ENCODE measurements at regions not wholly inside any gene's neighbourhood (a gene's known extent, or its start where the extent isn't known, plus 50 kb on each side); places are given as distances from the start of the nearest gene placed in this dataset.

GRCh38 chr2:42879121-42879705 lies 86.8 kb upstream of the HAAO start:
- no peaks in the 10 kb centered on the region for H3K9me3 ChIP-seq (ENCODE audit: control insufficient read depth in 4 of 4, low read length in 3 of 4)
- H3K4me1 ChIP-seq (ENCODE audit: control insufficient read depth in 4 of 4, insufficient read depth in 4 of 4, low read length in 3 of 4): no peaks in the 10 kb centered on the region
- no peak overlapping the region for H3K4me3 ChIP-seq (ENCODE audit: low read depth in 1 of 3, low read length in 3 of 3)
- H3K9ac ChIP-seq (ENCODE audit: low read depth in 1 of 2, low read length in 2 of 2): no peak overlapping the region
- 72% methylated on average over 6 of the region's 6 CpGs for WGBS
- H3K27ac ChIP-seq (ENCODE audit: low read depth in 1 of 2, low read length in 2 of 2): peak overlapping the region in 1 of 2 donors; percentile 36
- H3K27me3 ChIP-seq (ENCODE audit: control insufficient read depth in 4 of 4, insufficient read depth in 4 of 4, low read length in 3 of 4): no peaks in the 10 kb centered on the region
- DNase-seq (ENCODE audit: low spot score): no peak
- TF ChIP-seq, protein P1, sequence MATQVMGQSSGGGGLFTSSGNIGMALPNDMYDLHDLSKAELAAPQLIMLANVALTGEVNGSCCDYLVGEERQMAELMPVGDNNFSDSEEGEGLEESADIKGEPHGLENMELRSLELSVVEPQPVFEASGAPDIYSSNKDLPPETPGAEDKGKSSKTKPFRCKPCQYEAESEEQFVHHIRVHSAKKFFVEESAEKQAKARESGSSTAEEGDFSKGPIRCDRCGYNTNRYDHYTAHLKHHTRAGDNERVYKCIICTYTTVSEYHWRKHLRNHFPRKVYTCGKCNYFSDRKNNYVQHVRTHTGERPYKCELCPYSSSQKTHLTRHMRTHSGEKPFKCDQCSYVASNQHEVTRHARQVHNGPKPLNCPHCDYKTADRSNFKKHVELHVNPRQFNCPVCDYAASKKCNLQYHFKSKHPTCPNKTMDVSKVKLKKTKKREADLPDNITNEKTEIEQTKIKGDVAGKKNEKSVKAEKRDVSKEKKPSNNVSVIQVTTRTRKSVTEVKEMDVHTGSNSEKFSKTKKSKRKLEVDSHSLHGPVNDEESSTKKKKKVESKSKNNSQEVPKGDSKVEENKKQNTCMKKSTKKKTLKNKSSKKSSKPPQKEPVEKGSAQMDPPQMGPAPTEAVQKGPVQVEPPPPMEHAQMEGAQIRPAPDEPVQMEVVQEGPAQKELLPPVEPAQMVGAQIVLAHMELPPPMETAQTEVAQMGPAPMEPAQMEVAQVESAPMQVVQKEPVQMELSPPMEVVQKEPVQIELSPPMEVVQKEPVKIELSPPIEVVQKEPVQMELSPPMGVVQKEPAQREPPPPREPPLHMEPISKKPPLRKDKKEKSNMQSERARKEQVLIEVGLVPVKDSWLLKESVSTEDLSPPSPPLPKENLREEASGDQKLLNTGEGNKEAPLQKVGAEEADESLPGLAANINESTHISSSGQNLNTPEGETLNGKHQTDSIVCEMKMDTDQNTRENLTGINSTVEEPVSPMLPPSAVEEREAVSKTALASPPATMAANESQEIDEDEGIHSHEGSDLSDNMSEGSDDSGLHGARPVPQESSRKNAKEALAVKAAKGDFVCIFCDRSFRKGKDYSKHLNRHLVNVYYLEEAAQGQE (IDR thresholded peaks at IDR 0.05): no peak
- TF ChIP-seq HNF4A (conservative IDR thresholded peaks at IDR 0.05): no peak
- TF ChIP-seq SP1 (IDR thresholded peaks at IDR 0.05): no peak
- TF ChIP-seq RXRA (IDR thresholded peaks at IDR 0.05): no peak
- TF ChIP-seq FOXA1 (IDR thresholded peaks at IDR 0.05): no peak
- TF ChIP-seq, protein P2, sequence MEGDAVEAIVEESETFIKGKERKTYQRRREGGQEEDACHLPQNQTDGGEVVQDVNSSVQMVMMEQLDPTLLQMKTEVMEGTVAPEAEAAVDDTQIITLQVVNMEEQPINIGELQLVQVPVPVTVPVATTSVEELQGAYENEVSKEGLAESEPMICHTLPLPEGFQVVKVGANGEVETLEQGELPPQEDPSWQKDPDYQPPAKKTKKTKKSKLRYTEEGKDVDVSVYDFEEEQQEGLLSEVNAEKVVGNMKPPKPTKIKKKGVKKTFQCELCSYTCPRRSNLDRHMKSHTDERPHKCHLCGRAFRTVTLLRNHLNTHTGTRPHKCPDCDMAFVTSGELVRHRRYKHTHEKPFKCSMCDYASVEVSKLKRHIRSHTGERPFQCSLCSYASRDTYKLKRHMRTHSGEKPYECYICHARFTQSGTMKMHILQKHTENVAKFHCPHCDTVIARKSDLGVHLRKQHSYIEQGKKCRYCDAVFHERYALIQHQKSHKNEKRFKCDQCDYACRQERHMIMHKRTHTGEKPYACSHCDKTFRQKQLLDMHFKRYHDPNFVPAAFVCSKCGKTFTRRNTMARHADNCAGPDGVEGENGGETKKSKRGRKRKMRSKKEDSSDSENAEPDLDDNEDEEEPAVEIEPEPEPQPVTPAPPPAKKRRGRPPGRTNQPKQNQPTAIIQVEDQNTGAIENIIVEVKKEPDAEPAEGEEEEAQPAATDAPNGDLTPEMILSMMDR (IDR thresholded peaks at IDR 0.05; ENCODE audit: low read depth, low read length, missing input control): no peak
- no peak for TF ChIP-seq EGR1 (IDR thresholded peaks at IDR 0.05; ENCODE audit: low read depth in 2 of 2)
- TF ChIP-seq ZBTB33 (IDR thresholded peaks at IDR 0.05): no peak
- TF ChIP-seq, protein P3, sequence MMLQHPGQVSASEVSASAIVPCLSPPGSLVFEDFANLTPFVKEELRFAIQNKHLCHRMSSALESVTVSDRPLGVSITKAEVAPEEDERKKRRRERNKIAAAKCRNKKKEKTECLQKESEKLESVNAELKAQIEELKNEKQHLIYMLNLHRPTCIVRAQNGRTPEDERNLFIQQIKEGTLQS (IDR thresholded peaks at IDR 0.05): no peak
- no peak for TF ChIP-seq HNF4G (IDR thresholded peaks at IDR 0.05)
- TF ChIP-seq RAD21 (IDR thresholded peaks at IDR 0.05): no peak
- H3K36me3 ChIP-seq (ENCODE audit: control insufficient read depth in 4 of 4, insufficient read depth in 3 of 4, low read depth in 1 of 4, low read length in 3 of 4): no peaks in the 10 kb centered on the region

GRCh38 chr2:42878581-42878980 lies 86.2 kb upstream of the HAAO start:
- 92% methylated on average over 4 of the region's 4 CpGs for WGBS
- Histone ChIP-seq H3K27me3 (ENCODE audit: control insufficient read depth in 4 of 4, insufficient read depth in 4 of 4, low read length in 3 of 4) (no peaks in the 10 kb centered on the region), H3K27ac (ENCODE audit: low read depth in 1 of 2, low read length in 2 of 2) (peak overlapping the region in 1 of 2 donors; percentile 36), H3K4me3 (ENCODE audit: low read depth in 1 of 3, low read length in 3 of 3) (no peak overlapping the region), H3K4me1 (ENCODE audit: control insufficient read depth in 4 of 4, insufficient read depth in 4 of 4, low read length in 3 of 4) (no peaks in the 10 kb centered on the region), H3K9me3 (ENCODE audit: control insufficient read depth in 4 of 4, low read length in 3 of 4) (no peaks in the 10 kb centered on the region), H3K36me3 (ENCODE audit: control insufficient read depth in 4 of 4, insufficient read depth in 3 of 4, low read depth in 1 of 4, low read length in 3 of 4) (no peaks in the 10 kb centered on the region), H3K9ac (ENCODE audit: low read depth in 1 of 2, low read length in 2 of 2) (no peak overlapping the region)
- DNase-seq (ENCODE audit: low spot score): no peak
- TF ChIP-seq, protein P2 (IDR thresholded peaks at IDR 0.05; ENCODE audit: low read depth, low read length, missing input control): no peak
- no peak for TF ChIP-seq HNF4G (IDR thresholded peaks at IDR 0.05)
- no peak for TF ChIP-seq ZBTB33 (IDR thresholded peaks at IDR 0.05)
- no peak for TF ChIP-seq FOXA2 (IDR thresholded peaks at IDR 0.05)
- TF ChIP-seq JUND (IDR thresholded peaks at IDR 0.05): no peak
- TF ChIP-seq YY1 (IDR thresholded peaks at IDR 0.05): no peak
- TF ChIP-seq GABPA (IDR thresholded peaks at IDR 0.05 in 1 of 2, conservative IDR thresholded peaks at IDR 0.05 in 1 of 2): no peak
- TF ChIP-seq SP1 (IDR thresholded peaks at IDR 0.05): no peak
- no peak for TF ChIP-seq FOXA1 (IDR thresholded peaks at IDR 0.05)
- TF ChIP-seq, protein P4, sequence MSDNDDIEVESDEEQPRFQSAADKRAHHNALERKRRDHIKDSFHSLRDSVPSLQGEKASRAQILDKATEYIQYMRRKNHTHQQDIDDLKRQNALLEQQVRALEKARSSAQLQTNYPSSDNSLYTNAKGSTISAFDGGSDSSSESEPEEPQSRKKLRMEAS (IDR thresholded peaks at IDR 0.05): no peak

Data from liver (tissue), 8 donors.